22Rv1 (cell line): ENCODE measurements at regions not wholly inside any gene's neighbourhood (a gene's known extent, or its start where the extent isn't known, plus 50 kb on each side); places are given as distances from the start of the nearest gene placed in this dataset.

ENCODE experiments used
- H3K27ac ChIP-seq: fragments of 450-650 bp; 2 replicates; pipeline ENCODE4 v1.5.1; 2017
- CTCF ChIP-seq: fragments of 450-650 bp; IDR thresholded peaks from 2 replicates; pipeline ENCODE4 v1.5.1; 2017; ENCODE audit warnings: mild to moderate bottlenecking
- ZFX ChIP-seq: fragments of 450-650 bp; IDR thresholded peaks from 2 replicates; pipeline ENCODE4 v1.6.1; 2017; ENCODE audit warnings: antibody characterized with exemption, borderline replicate concordance

GRCh38 chr1:118363396-118363795 is 178.4 kb upstream of the SPAG17 start:
- no peak overlapping the region for H3K27ac ChIP-seq
- TF ChIP-seq CTCF: no peak
- TF ChIP-seq ZFX: no peak

- no peak overlapping the region for H3K27ac ChIP-seq
- no peak for TF ChIP-seq CTCF
- TF ChIP-seq ZFX: no peak
Measured at GRCh38 chr1:118360817-118361216, 175.8 kb upstream of the SPAG17 start.

- no peak overlapping the region for H3K27ac ChIP-seq
- no peak for TF ChIP-seq CTCF
- no peak for TF ChIP-seq ZFX
Measured at GRCh38 chr1:118346936-118347335, 161.9 kb upstream of the SPAG17 start.

GRCh38 chr1:118340928-118341910 is 156.2 kb upstream of the SPAG17 start:
- no peak for TF ChIP-seq CTCF
- TF ChIP-seq ZFX: no peak
- no peak overlapping the region for H3K27ac ChIP-seq

GRCh38 chr1:118339400-118340124 is 154.5 kb upstream of the SPAG17 start:
- no peak overlapping the region for H3K27ac ChIP-seq
- TF ChIP-seq CTCF (no peak), ZFX (no peak)

- TF ChIP-seq ZFX (no peak), CTCF (no peak)
- no peak overlapping the region for H3K27ac ChIP-seq
Measured at GRCh38 chr1:118338936-118339335, 153.9 kb upstream of the SPAG17 start.

GRCh38 chr1:118337346-118337745 is 152.3 kb upstream of the SPAG17 start:
- no peak overlapping the region for H3K27ac ChIP-seq
- TF ChIP-seq CTCF (no peak), ZFX (no peak)
